Hepatocyte (in vitro differentiated cells): ENCODE measurements at regions not wholly inside any gene's neighbourhood (a gene's known extent, or its start where the extent isn't known, plus 50 kb on each side); places are given as distances from the start of the nearest gene placed in this dataset.

ENCODE experiments used
- CTCF ChIP-seq: fragments of 200-600 bp; sonication (generic); IDR thresholded peaks from 2 replicates; pipeline ENCODE4 v1.5.1; 2016; ENCODE audit warnings: antibody characterized with exemption, mild to moderate bottlenecking; ENCODE audit not compliant: poor library complexity
- EZH2 ChIP-seq: fragments of 200-600 bp; sonication (generic); IDR thresholded peaks from 2 replicates; pipeline ENCODE4 v1.6.1; 2016; ENCODE audit warnings: antibody characterized with exemption, mild to moderate bottlenecking, borderline replicate concordance

DNA sequence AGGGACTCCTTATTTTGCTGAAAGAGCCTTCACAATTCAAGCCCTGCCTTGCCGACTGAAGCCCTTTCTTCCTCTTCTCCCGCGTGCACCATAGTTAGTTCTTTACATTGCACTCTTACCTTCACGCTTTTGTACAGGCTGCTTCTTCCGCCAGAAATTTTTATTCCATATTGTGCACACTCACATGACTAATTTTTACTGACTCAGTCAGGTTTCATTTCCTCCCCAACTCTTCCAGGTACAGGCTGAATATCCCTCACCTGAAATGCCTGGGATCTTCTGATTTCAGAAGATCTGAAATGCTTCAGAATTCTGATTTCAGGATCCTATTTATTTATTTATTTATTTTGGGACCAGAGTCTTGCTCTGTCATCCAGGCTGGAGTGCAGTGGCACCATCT, 172.8 kb downstream of the ZNF281 start:
- TF ChIP-seq EZH2 (no peak), CTCF (no peak)
